ENCODE measurements at regions not wholly inside any gene's neighbourhood (a gene's known extent, or its start where the extent isn't known, plus 50 kb on each side); places are given as distances from the start of the nearest gene placed in this dataset.

GRCh38 chr1:230506451-230506850, 80.3 kb upstream of the PGBD5 start:
- WGBS (ENCODE audit: missing lambda C conversion rate) = 10% methylated on average over 3 of the region's 3 CpGs
- TF ChIP-seq REST (IDR thresholded peaks at IDR 0.05) (no peak), ATOH8 (CRISPR knock-in tag; IDR thresholded peaks at IDR 0.05; ENCODE audit: low read depth) (no peak), HOXA7 (CRISPR knock-in tag; IDR thresholded peaks at IDR 0.05) (no peak), MAX (IDR thresholded peaks at IDR 0.05) (no peak), ZFP36 (IDR thresholded peaks at IDR 0.05; ENCODE audit: borderline replicate concordance, partially characterized antibody) (no peak), PHF8 (IDR thresholded peaks at IDR 0.05; ENCODE audit: borderline replicate concordance, low read depth) (no peak), MAFK (IDR thresholded peaks at IDR 0.05; ENCODE audit: partially characterized antibody) (no peak), POLR2A (IDR thresholded peaks at IDR 0.05; ENCODE audit: low read length) (no peak), GATA3 (IDR thresholded peaks at IDR 0.05; ENCODE audit: borderline replicate concordance) (no peak), HOXB5 (CRISPR knock-in tag; IDR thresholded peaks at IDR 0.05) (no peak), ZNF302 (CRISPR knock-in tag; IDR thresholded peaks at IDR 0.05) (no peak), TFCP2L1 (CRISPR knock-in tag; IDR thresholded peaks at IDR 0.05) (no peak)
- Histone ChIP-seq H3K4me1 (no peaks in the 10 kb centered on the region), H3K9me3 (peaks cover 10% of the 10 kb centered on the region; the same call in 2 of the 3 replicates), H3K27ac (no peak overlapping the region), H3K4me3 (no peak overlapping the region), H3K4me2 (no peak overlapping the region)
- DNase-seq (ENCODE audit: low read depth in 1 of 2, low spot score in 1 of 2) = no peak
- ChIA-PET POLR2A (no interaction called here), CTCF (no interaction called here)
- no peak for ATAC-seq
- FAIRE-seq = no peak

- H3K4me3 ChIP-seq = no peak overlapping the region
- POLR2A ChIA-PET = no interaction called here
- no peak for TF ChIP-seq BHLHE40 (IDR thresholded peaks at IDR 0.05; ENCODE audit: low read depth, low read length)
- TF ChIP-seq HOXB13 (CRISPR knock-in tag; IDR thresholded peaks at IDR 0.05; ENCODE audit: low read depth) = no peak
- H3K4me2 ChIP-seq = no peak overlapping the region
- FAIRE-seq (no peak), ATAC-seq (no peak), DNase-seq (ENCODE audit: low read depth in 1 of 2, low spot score in 1 of 2) (no peak)
- CTCF ChIA-PET = no interaction called here
- no peaks in the 10 kb centered on the region for H3K4me1 ChIP-seq
- no peak overlapping the region for H3K27ac ChIP-seq
- peaks cover 8% of the 10 kb centered on the region; the same call in 2 of the 3 replicates for H3K9me3 ChIP-seq
- WGBS (ENCODE audit: missing lambda C conversion rate) = 31% methylated on average over 6 of the region's 6 CpGs
Observed at GRCh38 chr1:230504310-230504709, 78.2 kb upstream of the PGBD5 start.

GRCh38 chr1:230503726-230504125, 77.6 kb upstream of the PGBD5 start:
- ChIA-PET POLR2A (no interaction called here), CTCF (no interaction called here)
- DNase-seq (ENCODE audit: low read depth in 1 of 2, low spot score in 1 of 2) (no peak), ATAC-seq (no peak), FAIRE-seq (no peak)
- Histone ChIP-seq H3K4me1 (no peaks in the 10 kb centered on the region), H3K9me3 (peaks cover 3% of the 10 kb centered on the region; the same call in 2 of the 3 replicates), H3K4me2 (no peak overlapping the region), H3K27ac (no peak overlapping the region), H3K4me3 (no peak overlapping the region)
- WGBS (ENCODE audit: missing lambda C conversion rate) = 28% methylated on average over 1 of the region's 1 CpG
- TF ChIP-seq MYC (IDR thresholded peaks at IDR 0.05; ENCODE audit: borderline replicate concordance, low read length) (no peak), ZSCAN20 (CRISPR knock-in tag; IDR thresholded peaks at IDR 0.05) (no peak), ELK1 (IDR thresholded peaks at IDR 0.05; ENCODE audit: low read depth, low read length) (no peak), JUNB (IDR thresholded peaks at IDR 0.05) (no peak), NFE2L2 (conservative IDR thresholded peaks at IDR 0.05; ENCODE audit: low read length) (no peak), MAFK (IDR thresholded peaks at IDR 0.05; ENCODE audit: partially characterized antibody) (no peak), RNF2 (IDR thresholded peaks at IDR 0.05; ENCODE audit: borderline replicate concordance, low read depth) (no peak), FOSL2 (IDR thresholded peaks at IDR 0.05) (no peak), FOSL2 (CRISPR knock-in tag; IDR thresholded peaks at IDR 0.05) (no peak), RARB (CRISPR knock-in tag; IDR thresholded peaks at IDR 0.05) (no peak), MAX (IDR thresholded peaks at IDR 0.05) (no peak), TP53 (CRISPR knock-in tag; IDR thresholded peaks at IDR 0.05) (no peak), TFCP2L1 (CRISPR knock-in tag; IDR thresholded peaks at IDR 0.05) (no peak), RCOR1 (IDR thresholded peaks at IDR 0.05; ENCODE audit: low read depth, low read length) (no peak), EP300 (IDR thresholded peaks at IDR 0.05) (no peak), PBX3 (IDR thresholded peaks at IDR 0.05) (no peak), EHMT2 (IDR thresholded peaks at IDR 0.05; ENCODE audit: low read depth) (no peak), HEYL (CRISPR knock-in tag; IDR thresholded peaks at IDR 0.05) (no peak), SMC3 (IDR thresholded peaks at IDR 0.05) (no peak), CHD2 (IDR thresholded peaks at IDR 0.05; ENCODE audit: low read length, partially characterized antibody) (no peak)
